ENCODE measurements at regions not wholly inside any gene's neighbourhood (a gene's known extent, or its start where the extent isn't known, plus 50 kb on each side); places are given as distances from the start of the nearest gene placed in this dataset.

GRCh38 chr18:49678440-49678839 lies 116.6 kb downstream of the LIPG start:
- Histone ChIP-seq H3K4me1 (peaks cover 0 to 31% (median 10%) of the 10 kb centered on the region in 4 donors), H3K27ac (no peak overlapping the region), H3K4me3 (no peak overlapping the region), H3K9me3 (no peaks in the 10 kb centered on the region), H3K27me3 (no peaks in the 10 kb centered on the region), H3K36me3 (no peaks in the 10 kb centered on the region)
- ATAC-seq, result peak in 2 of 4 donors; percentile 6 to 11
- no peak for TF ChIP-seq POLR2A (IDR thresholded peaks at IDR 0.05)
- no peak for TF ChIP-seq CTCF (IDR thresholded peaks at IDR 0.05)
- 50% methylated on average over 2 of the region's 3 CpGs for WGBS (ENCODE audit: insufficient coverage, low coverage, low lambda C conversion rate, missing lambda C conversion rate)
- no peak for DNase-seq
- intact Hi-C loops (cut with DNase I), result no loop called here

GRCh38 chr18:49677762-49678413 lies 116.0 kb downstream of the LIPG start:
- H3K4me3 ChIP-seq, result no peak overlapping the region
- DNase-seq (no peak), ATAC-seq (no peak)
- H3K4me1 ChIP-seq, result peaks cover 0 to 25% (median 8%) of the 10 kb centered on the region in 4 donors
- no peaks in the 10 kb centered on the region for H3K27me3 ChIP-seq
- TF ChIP-seq CTCF (IDR thresholded peaks at IDR 0.05) (no peak), POLR2A (IDR thresholded peaks at IDR 0.05) (no peak)
- intact Hi-C loops (cut with DNase I), result no loop called here
- no peak overlapping the region for H3K27ac ChIP-seq
- no peaks in the 10 kb centered on the region for H3K9me3 ChIP-seq
- no peaks in the 10 kb centered on the region for H3K36me3 ChIP-seq
- 65% methylated on average over 10 of the region's 10 CpGs for WGBS (ENCODE audit: insufficient coverage, low coverage, low lambda C conversion rate, missing lambda C conversion rate)

GRCh38 chr18:49677081-49677480 lies 115.2 kb downstream of the LIPG start:
- intact Hi-C loops (cut with DNase I), result no loop called here
- Histone ChIP-seq H3K4me3 (no peak overlapping the region), H3K36me3 (no peaks in the 10 kb centered on the region), H3K27ac (no peak overlapping the region), H3K4me1 (peaks cover 0 to 17% (median 5%) of the 10 kb centered on the region in 4 donors), H3K27me3 (no peaks in the 10 kb centered on the region), H3K9me3 (no peaks in the 10 kb centered on the region)
- TF ChIP-seq POLR2A (IDR thresholded peaks at IDR 0.05), result no peak
- no peak for TF ChIP-seq CTCF (IDR thresholded peaks at IDR 0.05)
- 87% methylated on average over 2 of the region's 4 CpGs for WGBS (ENCODE audit: insufficient coverage, low coverage, low lambda C conversion rate, missing lambda C conversion rate)
- DNase-seq (no peak), ATAC-seq (no peak)

GRCh38 chr18:49673281-49673680 lies 111.4 kb downstream of the LIPG start:
- Histone ChIP-seq H3K4me1 (peaks cover 0 to 9% (median 0%) of the 10 kb centered on the region in 4 donors), H3K27me3 (no peaks in the 10 kb centered on the region), H3K36me3 (no peaks in the 10 kb centered on the region), H3K4me3 (no peak overlapping the region), H3K27ac (no peak overlapping the region), H3K9me3 (no peaks in the 10 kb centered on the region)
- no peak for ATAC-seq
- no peak for DNase-seq
- intact Hi-C loops (cut with DNase I), result no loop called here
- TF ChIP-seq POLR2A (IDR thresholded peaks at IDR 0.05) (no peak), CTCF (IDR thresholded peaks at IDR 0.05) (no peak)
- no CpG with 5 or more reads among the region's 5 CpGs for WGBS (ENCODE audit: insufficient coverage, low coverage, low lambda C conversion rate, missing lambda C conversion rate)
